ENCODE measurements at regions not wholly inside any gene's neighbourhood (a gene's known extent, or its start where the extent isn't known, plus 50 kb on each side); places are given as distances from the start of the nearest gene placed in this dataset.
"Not testable (repeated sequence)": the region's sequence is repeated elsewhere in the genome, so short reads cannot be mapped to it uniquely, and the experiment has no call there.

DNA sequence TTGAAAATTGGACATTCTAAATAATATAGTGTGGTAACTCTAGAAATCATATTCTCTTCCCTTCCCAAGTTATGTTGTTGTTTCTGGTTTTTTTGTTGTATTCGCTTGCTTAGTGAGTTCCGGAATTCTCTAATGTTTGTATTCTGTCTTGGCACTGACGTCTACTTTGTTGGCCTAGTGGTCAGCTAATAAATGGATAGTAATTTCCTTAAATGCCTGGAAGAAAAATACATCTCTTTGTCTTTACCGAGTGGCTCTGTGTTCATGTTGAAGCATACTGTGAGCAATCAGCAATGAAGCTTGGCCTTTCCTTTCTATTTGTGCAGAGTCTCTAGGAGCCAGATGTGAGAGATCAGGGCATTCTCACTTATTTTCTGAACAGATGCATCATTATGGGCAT is 1225.7 kb downstream of the JRKL start:
- DNase-seq: no peak

DNA sequence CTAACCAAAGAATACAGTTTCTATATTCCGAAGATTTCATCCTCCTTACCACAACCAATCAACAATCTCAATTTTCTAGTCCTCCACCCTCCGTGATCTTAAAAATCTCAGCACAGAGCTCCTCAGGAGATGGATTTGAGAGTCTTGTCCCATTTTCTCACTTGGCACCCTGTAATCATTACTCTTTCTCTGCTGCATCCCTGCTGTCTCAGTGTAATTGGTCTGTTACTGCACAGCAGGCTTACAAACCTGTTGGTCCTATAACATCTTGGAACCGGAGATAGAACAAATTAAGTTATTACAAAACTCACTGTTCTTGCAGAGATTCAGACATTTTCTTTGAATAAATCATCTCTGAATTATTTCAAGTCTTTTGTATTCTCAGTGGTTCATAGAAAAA is 1227.2 kb downstream of the JRKL start:
- DNase-seq: no peak

DNA sequence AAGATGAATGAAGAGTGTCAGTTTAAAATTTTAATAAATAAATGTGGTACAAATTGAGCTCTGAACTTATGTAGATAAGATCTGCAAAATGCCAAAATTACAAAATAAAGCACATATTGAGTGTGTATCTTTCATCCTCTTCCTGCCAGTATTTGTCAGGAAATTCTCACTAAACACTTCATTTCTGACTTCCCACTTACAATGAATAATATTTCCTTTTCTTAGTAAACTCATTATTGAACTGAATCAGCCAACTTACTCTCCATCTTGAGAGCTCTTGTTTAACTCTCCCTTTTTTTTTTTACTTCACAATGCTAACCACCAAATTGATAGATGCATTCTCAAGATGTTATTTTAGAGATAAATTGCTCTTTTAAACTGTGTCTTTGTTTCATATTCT is 1230.2 kb downstream of the JRKL start:
- DNase-seq: no peak

DNA sequence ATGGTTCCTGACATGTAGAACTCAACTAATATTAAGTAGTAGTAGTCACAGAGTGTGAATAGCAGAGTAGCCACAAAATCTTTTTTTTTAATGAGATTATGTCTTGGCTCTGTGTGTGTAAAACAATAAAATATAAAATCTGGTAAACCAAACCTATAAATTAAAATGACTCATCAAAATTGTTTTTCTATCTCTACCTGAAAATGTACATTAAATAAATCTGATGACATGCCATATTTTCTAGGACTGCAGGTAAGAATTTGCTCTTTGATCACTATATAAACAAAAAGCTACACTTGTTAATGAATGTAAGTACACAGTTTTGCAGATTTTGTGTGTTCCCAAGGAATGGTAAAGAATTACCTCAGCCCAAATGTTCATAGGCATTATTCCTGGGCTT is 1231.5 kb downstream of the JRKL start:
- no peak for DNase-seq

DNA sequence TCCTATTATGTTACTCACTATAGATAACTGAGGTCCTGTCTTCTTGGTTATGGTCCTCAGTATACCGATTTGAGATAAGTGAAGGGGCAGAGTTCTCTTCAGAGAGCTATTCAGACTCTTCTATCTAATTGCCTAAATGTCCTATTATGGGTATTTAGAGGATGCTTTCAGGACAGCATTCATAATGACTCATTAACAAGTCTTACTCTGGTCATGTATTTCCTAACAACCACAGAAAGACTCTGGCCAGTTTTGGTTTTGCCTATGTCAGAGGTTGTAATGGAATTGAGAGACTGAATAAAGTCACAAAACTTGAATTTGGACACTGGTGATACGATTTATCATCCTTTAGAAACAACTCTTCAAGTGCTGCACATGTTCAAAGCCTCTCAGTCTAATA is 1233.0 kb downstream of the JRKL start:
- no peak for DNase-seq

DNA sequence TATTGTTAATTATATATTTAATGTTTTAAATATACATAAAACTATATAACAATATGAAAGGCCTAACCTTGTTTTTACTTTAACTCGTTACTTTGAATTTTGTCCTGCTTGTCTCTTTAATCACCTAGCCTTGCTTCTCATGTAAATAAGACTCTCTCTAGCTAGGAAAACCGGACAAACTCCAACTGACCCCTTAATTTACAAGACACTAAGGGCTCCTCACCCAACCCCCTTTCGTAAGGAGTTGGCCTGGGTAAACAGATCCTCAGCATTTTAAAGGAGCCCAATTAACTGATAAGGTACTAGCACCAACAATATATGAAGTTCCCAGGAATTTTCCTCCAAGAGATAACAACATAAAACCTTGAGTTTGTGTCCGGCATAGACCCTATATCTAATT is 1246.9 kb downstream of the JRKL start:
- not testable (repeated sequence) for DNase-seq

DNA sequence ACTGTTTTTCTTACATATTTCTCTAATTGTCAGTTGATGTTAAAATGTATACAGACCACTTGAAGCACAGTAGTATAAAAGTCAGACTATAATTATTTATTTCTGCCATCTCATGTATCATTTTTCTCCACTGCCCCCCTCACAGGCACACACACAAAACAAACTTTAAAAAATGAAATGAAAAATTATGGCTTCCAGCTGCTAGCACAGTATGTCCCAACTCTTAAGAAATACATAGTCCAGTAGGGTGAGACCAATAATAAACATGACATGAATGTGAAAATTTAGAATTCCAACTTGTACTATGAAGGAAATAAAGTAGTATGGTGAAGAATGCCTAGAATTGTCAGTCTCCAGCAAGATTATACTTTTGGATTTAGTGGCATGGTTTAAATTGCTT is 1247.9 kb downstream of the JRKL start:
- DNase-seq: no peak

DNA sequence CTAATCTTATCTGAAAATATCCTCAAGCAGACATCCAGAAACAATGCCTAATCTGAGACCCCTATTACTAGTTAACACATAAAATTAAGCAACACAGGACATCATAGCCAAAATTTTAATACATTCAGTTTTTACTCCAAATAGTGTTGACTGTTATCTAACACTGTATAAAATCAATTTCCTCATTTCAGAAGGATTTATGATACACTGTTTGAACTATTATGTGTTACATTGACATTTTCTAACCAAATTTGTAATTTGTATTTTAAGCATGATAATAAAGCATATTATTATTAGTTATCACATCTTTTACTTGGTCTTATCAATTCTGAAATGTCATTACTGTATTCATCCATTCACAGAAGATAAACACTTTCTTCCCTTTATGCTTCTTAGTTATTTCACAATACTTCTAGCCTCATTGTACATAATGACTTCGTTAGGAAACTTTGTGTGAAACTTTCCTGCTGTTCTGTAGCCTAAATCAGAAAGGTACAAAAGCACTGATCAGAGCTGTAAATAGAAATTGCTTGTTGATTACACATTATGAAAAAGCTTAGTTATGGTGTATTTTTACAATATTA is 1248.9 kb downstream of the JRKL start:
- no peak for DNase-seq

DNA sequence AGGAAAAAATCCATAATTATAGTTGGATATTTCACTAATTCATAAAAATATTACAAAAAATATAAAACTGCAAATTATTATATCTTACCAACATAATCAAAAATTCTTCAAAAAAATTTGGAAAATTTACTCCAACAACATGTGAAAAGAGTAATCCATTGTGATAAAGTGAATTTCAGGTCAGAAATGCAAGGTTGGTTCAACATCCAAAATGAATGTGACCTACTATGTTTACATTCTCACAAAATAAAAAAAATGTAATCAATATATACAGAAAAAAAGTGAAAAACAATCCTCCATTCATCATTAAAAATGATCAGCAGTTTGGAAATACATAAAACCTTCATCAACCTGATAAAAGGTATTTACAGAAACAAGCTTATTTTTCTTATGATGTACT is 1252.2 kb downstream of the JRKL start:
- DNase-seq: no peak

DNA sequence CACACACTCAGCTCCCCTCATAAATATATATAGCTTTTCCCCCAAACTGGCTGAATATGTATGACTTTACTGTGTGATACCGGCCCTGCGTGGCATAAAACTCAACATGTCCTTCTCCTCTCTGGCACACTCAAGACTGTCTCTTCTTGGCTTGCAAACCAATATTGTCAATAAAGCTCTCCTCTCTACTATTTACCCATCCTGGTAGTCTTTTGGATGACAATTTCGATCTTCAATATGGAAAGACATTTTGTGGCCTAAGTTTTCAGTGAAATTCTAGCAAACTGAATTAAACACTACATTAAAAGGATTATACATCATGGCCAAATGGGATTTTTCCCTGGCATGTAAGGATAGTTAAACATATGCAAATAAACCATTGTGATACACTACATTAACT is 1255.9 kb downstream of the JRKL start:
- DNase-seq: no peak

DNA sequence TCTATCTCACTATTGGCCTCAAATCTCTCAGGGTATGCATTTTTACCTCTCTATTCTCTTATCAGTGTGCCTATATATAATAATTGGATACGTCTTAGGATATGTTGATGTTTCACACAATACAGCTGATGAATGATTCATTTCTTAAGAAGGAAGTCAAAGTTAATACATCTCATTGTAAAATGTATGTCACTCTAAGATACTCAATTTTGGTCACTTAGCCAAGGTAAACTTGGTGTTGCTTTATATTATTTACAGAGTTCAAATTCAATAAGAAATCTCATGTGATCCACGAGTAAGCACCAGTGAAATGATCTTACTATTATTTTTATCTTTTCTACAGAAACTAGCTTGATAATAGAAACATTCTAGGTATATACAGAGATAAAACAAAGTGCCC is 1266.5 kb downstream of the JRKL start:
- DNase-seq: no peak

DNA sequence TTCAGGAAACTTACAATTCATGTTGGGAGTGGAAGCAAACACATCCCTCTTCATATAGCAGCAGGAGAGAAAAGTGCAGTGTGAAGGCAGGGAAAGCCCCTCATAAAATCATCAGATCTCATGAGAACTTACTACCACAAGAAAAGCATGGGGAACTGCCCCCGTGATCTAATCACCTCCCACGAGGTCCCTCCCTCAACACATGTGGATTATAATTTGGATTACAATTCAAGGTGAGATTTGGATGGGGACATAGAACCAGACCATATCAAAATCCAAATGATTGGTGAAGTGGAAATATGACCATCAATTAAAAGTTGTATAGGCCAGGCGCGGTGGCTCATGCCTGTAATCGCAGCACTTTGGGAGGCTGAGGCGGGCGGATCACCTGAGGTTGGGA is 1268.0 kb downstream of the JRKL start:
- no peak for DNase-seq

DNA sequence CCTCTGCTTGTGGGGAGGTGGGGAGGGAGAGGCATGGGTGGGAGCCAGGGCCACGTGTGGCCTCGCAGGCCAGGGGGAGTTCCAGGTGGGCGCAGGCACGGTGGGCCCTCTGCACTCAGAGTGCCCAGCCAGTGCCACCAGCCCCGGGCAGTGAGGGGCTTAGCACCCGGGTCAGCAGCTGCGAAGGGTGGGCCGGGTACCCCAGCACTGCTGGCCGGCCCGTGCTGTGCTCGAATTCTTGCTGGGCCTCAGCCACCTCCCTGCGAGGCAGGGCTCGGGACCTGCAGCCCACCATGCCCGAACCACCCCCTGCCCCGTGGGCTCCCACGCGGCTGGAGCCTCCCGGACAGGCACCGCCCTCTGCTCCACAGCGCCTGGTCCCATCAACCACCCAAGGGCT is 1277.2 kb downstream of the JRKL start:
- DNase-seq: no peak

DNA sequence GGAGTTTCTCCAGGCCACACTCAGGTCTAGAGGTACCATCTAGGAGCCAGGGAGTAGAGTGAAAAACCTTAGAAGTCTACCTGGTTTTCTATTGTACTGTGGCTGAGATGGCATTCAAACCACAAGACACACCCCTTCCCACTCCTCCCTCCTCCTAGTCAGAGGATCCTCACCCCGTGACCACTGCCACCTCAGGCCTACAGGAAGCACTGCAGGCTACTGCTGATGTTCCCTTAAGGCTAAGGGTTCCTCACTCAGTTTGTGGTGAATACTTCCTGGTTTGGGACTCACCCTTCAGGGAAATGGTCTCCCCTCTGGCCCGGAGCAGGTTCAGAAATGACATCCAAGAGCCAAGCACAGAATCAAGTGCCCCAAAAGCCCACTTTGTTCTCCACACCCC is 1293.9 kb downstream of the JRKL start:
- DNase-seq: peak in 1 of 2 experiments; percentile 30

DNA sequence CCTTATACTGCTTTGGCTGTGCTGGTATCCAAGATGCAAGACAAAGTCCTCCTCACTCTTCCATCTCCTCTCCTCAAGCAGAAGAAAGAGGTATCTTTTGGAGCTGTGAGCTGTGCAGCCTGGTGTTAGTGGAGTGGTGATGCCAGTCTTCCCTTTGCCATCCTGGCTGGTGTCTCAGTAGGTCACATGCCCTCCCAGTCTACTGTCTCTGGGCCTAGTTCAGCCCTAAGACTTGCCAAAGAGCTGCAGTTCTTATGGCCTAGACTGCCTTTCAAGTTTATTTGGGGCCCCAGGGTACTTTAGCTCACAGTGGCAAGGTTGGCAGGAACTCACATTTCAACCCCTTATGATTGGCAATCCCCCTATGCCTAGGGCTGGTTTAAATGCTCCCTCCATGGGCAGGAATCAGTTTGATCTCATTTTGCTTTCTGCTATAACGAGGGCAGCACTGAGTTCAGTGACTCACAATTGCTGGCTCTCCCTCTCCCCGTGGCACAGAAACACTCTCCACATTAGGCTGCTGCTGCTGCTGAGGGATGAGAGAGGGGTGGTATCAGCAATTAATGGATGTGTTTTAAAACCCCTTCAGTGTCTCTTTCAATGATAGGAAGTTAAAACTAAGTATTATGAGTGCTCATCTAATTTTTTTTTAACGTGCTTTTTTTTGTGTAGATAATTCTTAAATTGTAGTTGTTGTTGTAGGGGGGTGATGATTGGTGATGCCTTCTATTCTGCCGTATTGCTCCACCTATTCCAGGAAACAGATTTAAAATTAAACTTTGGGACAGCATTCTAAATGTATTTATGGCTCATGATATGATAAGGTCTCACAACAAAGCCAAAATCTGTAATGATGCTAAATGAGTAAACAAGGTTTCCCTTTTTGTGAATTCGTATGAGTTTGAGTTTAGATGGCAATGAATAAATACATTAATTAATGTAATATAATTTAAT is 1295.0 kb downstream of the JRKL start:
- no peak for DNase-seq

DNA sequence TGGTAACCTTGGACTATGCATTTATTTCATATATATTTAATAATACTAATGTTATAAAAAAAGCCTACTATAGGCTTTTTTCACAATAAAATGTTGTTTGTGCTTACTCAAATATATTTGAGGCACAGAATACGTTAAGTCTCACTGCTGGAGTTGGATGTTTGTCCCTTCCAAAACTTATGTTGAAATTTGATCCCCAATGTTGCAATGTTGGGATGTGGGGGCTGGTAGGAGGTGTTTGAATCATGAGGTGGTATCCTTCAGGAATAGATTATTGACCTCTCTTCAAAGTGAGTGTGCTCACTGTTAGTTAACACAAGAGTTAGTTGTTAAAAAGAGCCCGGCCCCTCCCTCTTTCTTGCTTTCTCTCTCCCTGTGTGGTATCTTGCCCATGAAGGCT is 1295.9 kb downstream of the JRKL start:
- DNase-seq: no peak

DNA sequence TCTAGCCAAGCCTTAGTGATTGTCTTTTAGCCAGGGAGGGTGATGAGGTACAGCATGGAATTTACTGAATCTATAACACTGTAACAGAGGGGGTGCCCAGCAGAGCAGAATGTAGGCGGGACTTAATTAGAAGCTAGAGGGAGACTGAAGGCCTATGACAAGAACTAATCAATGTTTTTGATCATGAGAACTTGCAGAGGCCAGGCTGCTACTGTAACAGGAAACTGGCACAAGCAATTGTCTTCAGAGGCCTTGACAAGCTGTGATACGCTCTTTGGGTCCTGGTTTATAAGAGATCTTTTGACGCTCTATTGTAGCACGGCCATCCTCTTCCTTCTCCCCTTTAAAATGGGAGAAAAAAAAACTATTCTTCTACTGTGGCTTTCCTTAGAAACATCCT is 1297.3 kb downstream of the JRKL start:
- no peak for DNase-seq

DNA sequence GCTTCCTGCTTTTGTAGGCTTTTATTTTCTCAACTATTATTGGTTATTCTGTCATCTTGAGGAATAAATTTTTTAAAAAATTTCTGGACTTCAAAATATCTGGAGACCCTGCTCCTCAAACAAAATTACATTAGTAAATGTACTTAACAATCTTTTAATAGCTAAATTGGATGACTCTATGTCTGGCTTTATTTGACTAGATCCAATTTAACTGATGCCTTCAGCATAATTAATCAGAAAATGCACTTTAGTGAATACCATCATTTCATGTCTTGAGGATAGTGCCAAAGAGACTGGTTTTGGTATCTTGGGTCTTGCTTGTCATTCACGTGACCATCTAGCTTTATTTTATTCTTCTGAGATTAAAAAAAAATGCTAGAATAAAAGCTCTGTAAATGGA is 1301.2 kb downstream of the JRKL start:
- DNase-seq: no peak

DNA sequence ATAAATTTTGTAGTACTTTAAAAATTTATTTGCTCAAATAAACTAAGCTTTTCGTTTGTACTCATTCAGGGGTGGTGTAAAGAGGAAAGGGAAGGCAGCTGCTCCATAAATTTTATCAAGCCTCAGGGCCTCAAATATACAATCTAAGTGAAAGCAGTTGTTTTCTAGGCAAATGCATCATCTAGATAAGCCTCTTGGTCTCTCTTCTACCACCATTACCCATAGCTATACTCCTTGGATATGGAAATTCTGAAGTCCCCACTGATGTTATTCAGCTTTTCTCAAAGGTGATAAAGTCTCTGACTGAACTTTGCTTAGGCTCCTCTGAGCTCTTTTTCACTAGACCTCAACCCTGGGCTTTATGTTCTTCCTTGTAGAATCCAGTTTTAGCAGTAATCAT is 1313.1 kb downstream of the JRKL start:
- DNase-seq: peak; percentile 31 to 52

DNA sequence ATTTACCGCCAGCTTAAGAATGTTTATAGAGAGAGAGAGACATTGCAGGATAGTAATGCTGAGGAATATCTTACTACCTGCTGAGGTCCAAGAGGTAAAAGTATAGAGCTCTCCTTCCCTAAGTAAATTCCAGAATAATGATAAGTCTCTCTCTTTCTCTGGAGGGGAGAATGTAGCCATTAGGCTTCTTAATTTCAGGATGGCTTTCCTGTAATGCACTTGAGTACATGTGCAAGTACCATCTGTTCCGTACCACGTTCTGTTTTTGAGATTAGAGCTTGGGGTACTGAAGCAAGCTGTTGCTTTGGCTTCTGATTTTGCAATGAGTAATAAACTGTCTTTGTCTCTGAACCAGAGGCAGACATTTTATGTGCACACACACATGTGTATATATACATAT is 1314.0 kb downstream of the JRKL start:
- DNase-seq: no peak

DNA sequence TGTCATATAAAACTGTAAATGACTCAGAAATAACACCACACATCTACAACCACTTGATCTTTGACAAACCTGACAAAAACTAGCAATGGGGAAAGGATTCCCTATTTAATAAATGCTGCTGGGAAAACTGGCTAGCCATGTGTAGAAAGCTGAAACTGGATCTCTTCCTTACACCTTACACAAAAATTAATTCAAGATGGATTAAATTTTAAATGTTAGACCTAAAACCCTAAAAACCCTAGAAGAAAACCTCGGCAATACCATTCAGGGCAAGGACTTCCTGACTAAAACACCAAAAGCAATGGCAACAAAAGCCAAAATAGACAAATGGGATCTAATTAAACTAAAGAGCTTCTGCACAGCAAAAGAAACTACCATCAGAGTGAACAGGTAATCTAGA is 1315.3 kb upstream of the CNTN5 start:
- peak in 1 of 2 experiments; percentile 95 for DNase-seq

DNA sequence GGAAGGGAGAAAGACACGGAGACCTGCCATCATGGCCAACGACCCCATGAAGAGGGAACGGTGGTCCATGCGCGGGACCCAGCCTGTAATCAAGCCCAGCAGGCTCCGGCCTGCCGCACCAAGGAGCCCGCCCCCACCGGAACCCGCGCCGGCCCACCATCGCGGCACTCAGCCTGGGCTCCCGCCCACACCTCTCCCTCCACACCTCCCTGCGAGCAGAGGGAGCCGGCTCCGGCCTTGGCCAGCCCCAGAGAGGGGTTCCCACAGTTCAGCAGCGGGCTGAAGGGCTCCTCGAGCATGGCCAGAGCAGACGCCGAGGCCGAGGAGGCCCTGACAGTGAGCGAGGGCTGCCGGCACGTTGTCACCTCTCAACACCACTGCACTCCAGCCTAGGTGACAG is 1302.8 kb upstream of the CNTN5 start:
- no peak for DNase-seq

DNA sequence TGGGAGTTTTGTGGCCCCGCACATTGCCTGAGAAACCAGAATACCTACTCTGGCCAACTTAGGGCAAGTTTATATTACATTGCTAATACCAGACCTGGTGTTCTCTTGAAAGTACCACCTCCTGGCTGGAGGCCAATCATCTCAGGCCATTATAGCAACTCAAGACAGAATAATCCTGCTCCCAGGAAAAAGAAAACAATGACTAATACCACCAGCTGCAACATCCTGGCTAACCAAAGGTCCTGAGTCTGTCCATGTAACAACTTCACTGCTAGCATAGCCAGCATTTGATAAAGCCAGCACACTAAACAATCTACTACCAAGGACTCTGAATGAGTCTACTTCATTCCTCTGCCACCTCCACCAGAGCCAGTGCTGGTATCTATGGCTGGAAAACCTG is 1298.7 kb upstream of the CNTN5 start:
- no peak for DNase-seq

DNA sequence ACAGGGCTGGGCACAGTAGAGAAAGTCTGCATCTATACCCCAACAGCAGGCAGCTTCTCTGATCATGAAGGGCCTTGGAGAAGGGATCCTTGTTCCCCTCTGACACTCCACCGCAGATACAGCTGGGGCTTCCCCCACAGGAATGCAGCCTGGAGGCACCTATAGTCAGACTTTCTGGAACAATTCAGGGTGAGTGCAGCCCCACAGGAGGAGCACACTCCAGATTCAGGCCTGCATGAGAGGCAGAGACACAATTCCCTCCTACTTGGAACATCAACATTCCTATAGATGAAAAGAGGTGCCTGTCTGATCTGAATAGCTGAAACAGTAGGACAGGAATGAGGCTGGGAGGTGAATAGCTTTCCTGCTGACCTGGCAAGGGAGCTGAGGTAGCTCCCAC is 1298.0 kb upstream of the CNTN5 start:
- DNase-seq: no peak

All from NCI-H526 (cell line).